GM18526 (cell line): ENCODE measurements at regions not wholly inside any gene's neighbourhood (a gene's known extent, or its start where the extent isn't known, plus 50 kb on each side); places are given as distances from the start of the nearest gene placed in this dataset.

ENCODE experiments used
- POLR2A ChIP-seq: IDR thresholded peaks from 3 replicates; pipeline ENCODE4 v1.6.1; 2011; ENCODE audit not compliant: insufficient read length; ENCODE audit errors: extremely low read depth

- TF ChIP-seq POLR2A = no peak
Measured at GRCh38 chr19:28560786-28561185, 652.2 kb downstream of the UQCRFS1 start.

GRCh38 chr19:28558783-28559182 lies 654.2 kb downstream of the UQCRFS1 start:
- no peak for TF ChIP-seq POLR2A

- TF ChIP-seq POLR2A = no peak
Measured at GRCh38 chr19:28556371-28556770, 656.6 kb downstream of the UQCRFS1 start.

- TF ChIP-seq POLR2A = no peak
Measured at GRCh38 chr19:28555317-28555716, 657.6 kb downstream of the UQCRFS1 start.

GRCh38 chr19:28554321-28555091 lies 658.4 kb downstream of the UQCRFS1 start:
- TF ChIP-seq POLR2A = no peak

- no peak for TF ChIP-seq POLR2A
Measured at GRCh38 chr19:28553764-28554163, 659.2 kb downstream of the UQCRFS1 start.

- TF ChIP-seq POLR2A = no peak
Measured at GRCh38 chr19:28553005-28553404, 659.9 kb downstream of the UQCRFS1 start.

GRCh38 chr19:28549680-28550277 lies 663.2 kb downstream of the UQCRFS1 start:
- TF ChIP-seq POLR2A = no peak

- no peak for TF ChIP-seq POLR2A
Measured at GRCh38 chr19:28546148-28546685, 666.7 kb downstream of the UQCRFS1 start.

- TF ChIP-seq POLR2A = no peak
Measured at GRCh38 chr19:28544451-28545261, 668.3 kb downstream of the UQCRFS1 start.

GRCh38 chr19:28543244-28543776 lies 669.6 kb downstream of the UQCRFS1 start:
- TF ChIP-seq POLR2A = no peak

- TF ChIP-seq POLR2A = no peak
Measured at GRCh38 chr19:28542394-28543243, 670.3 kb downstream of the UQCRFS1 start.

GRCh38 chr19:28541602-28542393 lies 671.2 kb downstream of the UQCRFS1 start:
- no peak for TF ChIP-seq POLR2A

GRCh38 chr19:28541029-28541428 lies 671.9 kb downstream of the UQCRFS1 start:
- no peak for TF ChIP-seq POLR2A
